H1 (cell line): ENCODE measurements at regions not wholly inside any gene's neighbourhood (a gene's known extent, or its start where the extent isn't known, plus 50 kb on each side); places are given as distances from the start of the nearest gene placed in this dataset.

ENCODE experiments used
- CTCF ChIA-PET: fragments of 300-600 bp; sonication (Branson Sonifier 250); formaldehyde crosslinking; loops from one replicate; lab custom pipeline; 2021; ENCODE audit not compliant: partially characterized antibody; lab: Charles Lee
- POLR2A ChIA-PET: fragments of 300-600 bp; sonication (Branson Sonifier 250); formaldehyde crosslinking; loops from one replicate; lab custom pipeline; 2021; ENCODE audit warnings: inconsistent platforms; ENCODE audit not compliant: partially characterized antibody; lab: Charles Lee
- DNase-seq, 2 experiments: peaks; one replicate each; pipeline versions ENCODE4 v3.0.0 to v3.0.0-alpha.2; 2010 to 2022; ENCODE audit warnings: low spot score in 2 of 2, low read depth in 1 of 2, mixed read lengths in 1 of 2
- FAIRE-seq: peaks from 2 replicates; lab custom pipeline; 2011; peaks lifted over from hg19 to GRCh38; lab: Jason Lieb, UNC
- H2AFZ ChIP-seq: 2 replicates; pipeline ENCODE4 v1.8.1; 2012; ENCODE audit warnings: low read length, inconsistent platforms
- H2AK5ac ChIP-seq: 2 replicates; pipeline ENCODE4 v1.6.1; 2013; ENCODE audit warnings: low read depth, low read length
- H2BK120ac ChIP-seq: replicated peaks from 2 replicates; pipeline ENCODE3; 2013; ENCODE audit warnings: low read depth, low read length, inconsistent platforms
- H2BK12ac ChIP-seq: 2 replicates; pipeline ENCODE4 v1.6.1; 2013; ENCODE audit warnings: low read depth, low read length
- H2BK15ac ChIP-seq: 2 replicates; pipeline ENCODE4 v1.6.1; 2013; ENCODE audit warnings: low read length
- H2BK20ac ChIP-seq: 2 replicates; pipeline ENCODE4 v1.6.1; 2013; ENCODE audit warnings: low read length
- H2BK5ac ChIP-seq: 2 replicates; pipeline ENCODE4 v1.6.1; 2013; ENCODE audit warnings: low read depth, low read length
- H3K14ac ChIP-seq: 2 replicates; pipeline ENCODE4 v1.6.1; 2013; ENCODE audit warnings: inconsistent platforms; ENCODE audit not compliant: insufficient read length
- H3K18ac ChIP-seq: 2 replicates; pipeline ENCODE4 v1.6.1; 2013; ENCODE audit warnings: low read length; ENCODE audit errors: extremely low read depth
- H3K23ac ChIP-seq: 2 replicates; pipeline ENCODE4 v1.6.1; 2013; ENCODE audit warnings: inconsistent platforms; ENCODE audit not compliant: insufficient read length
- H3K23me2 ChIP-seq: 2 replicates; pipeline ENCODE4 v1.6.1; 2013; ENCODE audit warnings: low read depth, low read length
- H3K27ac ChIP-seq: 2 replicates; pipeline ENCODE4 v1.6.1; 2011; ENCODE audit warnings: low read depth, low read length, inconsistent platforms
- H3K27me3 ChIP-seq, 4 experiments: replicated peaks in 1 of 4; 1 replicate in 1 of 4; 2 replicates in 3 of 4; pipeline versions ENCODE4 v1.6.1 to v1.8.1; 2011 to 2013; ENCODE audit warnings: low read length in 3 of 4, mild to moderate bottlenecking in 3 of 4, inconsistent platforms in 2 of 4, mixed read lengths in 2 of 4, moderate library complexity in 1 of 4; ENCODE audit not compliant: control insufficient read depth in 3 of 4, insufficient read depth in 3 of 4; ENCODE audit errors: extremely low read depth in 1 of 4
- H3K36me3 ChIP-seq, 4 experiments: 2 replicates each; pipeline versions ENCODE4 v1.6.1 to v1.8.1; 2011 to 2013; ENCODE audit warnings: mild to moderate bottlenecking in 4 of 4, low read length in 3 of 4, moderate library complexity in 2 of 4, control low read depth in 1 of 4, inconsistent platforms in 1 of 4; ENCODE audit not compliant: insufficient read depth in 4 of 4, control insufficient read depth in 2 of 4
- H3K4ac ChIP-seq: replicated peaks from 2 replicates; pipeline ENCODE3; 2013; ENCODE audit warnings: low read length, low read depth, mixed read lengths, inconsistent platforms; ENCODE audit not compliant: insufficient read length
- H3K4me1 ChIP-seq, 4 experiments: replicated peaks in 1 of 4; 1 replicate in 1 of 4; 2 replicates in 3 of 4; pipeline versions ENCODE4 v1.6.1 to v1.8.1; 2011 to 2013; ENCODE audit warnings: low read length in 3 of 4, inconsistent platforms in 2 of 4, mixed read lengths in 1 of 4; ENCODE audit not compliant: insufficient read depth in 4 of 4, control insufficient read depth in 3 of 4
- H3K4me2 ChIP-seq, 2 experiments: 2 replicates each; pipeline versions ENCODE4 v1.6.1 to v1.8.1; 2011 to 2013; ENCODE audit warnings: low read depth in 2 of 2, low read length in 2 of 2, control low read depth in 1 of 2, inconsistent platforms in 1 of 2, mild to moderate bottlenecking in 1 of 2; ENCODE audit not compliant: insufficient read depth in 1 of 2
- H3K4me3 ChIP-seq, 4 experiments: fragments of 200-600, 300-600 bp in 1 of 4; sonication (generic), shearing (Covaris generic), sonication (Bioruptor Twin) in 1 of 4; 2 replicates each; pipeline versions ENCODE4 v1.5.1 to v1.8.1; 2011 to 2016; ENCODE audit warnings: low read length in 4 of 4, low read depth in 3 of 4, control low read depth in 2 of 4, inconsistent platforms in 2 of 4, mild to moderate bottlenecking in 2 of 4, mixed read lengths in 1 of 4, moderate library complexity in 1 of 4; ENCODE audit not compliant: insufficient read depth in 2 of 4; ENCODE audit errors: extremely low read depth in 1 of 4
- H3K56ac ChIP-seq: replicated peaks from 2 replicates; pipeline ENCODE3; 2013; ENCODE audit warnings: low read depth, mild to moderate bottlenecking, mixed read lengths, low read length, inconsistent platforms; ENCODE audit not compliant: insufficient read length
- H3K79me1 ChIP-seq: 2 replicates; pipeline ENCODE4 v1.6.1; 2013; ENCODE audit warnings: low read depth, low read length, control low read depth
- H3K79me2 ChIP-seq, 2 experiments: 2 replicates each; pipeline versions ENCODE4 v1.6.1 to v1.8.1; 2012 to 2013; ENCODE audit warnings: low read length in 2 of 2, mild to moderate bottlenecking in 2 of 2, inconsistent platforms in 1 of 2; ENCODE audit not compliant: insufficient read depth in 2 of 2, control insufficient read depth in 1 of 2
- H3K9ac ChIP-seq, 4 experiments: replicated peaks in 1 of 4; 1 replicate in 1 of 4; 2 replicates in 3 of 4; pipeline versions ENCODE4 v1.6.1 to v1.8.1; 2011 to 2013; ENCODE audit warnings: low read depth in 3 of 4, low read length in 3 of 4, control low read depth in 2 of 4, mild to moderate bottlenecking in 2 of 4, moderate library complexity in 2 of 4, inconsistent platforms in 1 of 4; ENCODE audit errors: extremely low read depth in 1 of 4
- H3K9me3 ChIP-seq, 2 experiments: 2 replicates each; pipeline versions ENCODE4 v1.6.1 to v1.8.1; 2012 to 2013; ENCODE audit warnings: mild to moderate bottlenecking in 2 of 2, moderate library complexity in 2 of 2, control low read depth in 1 of 2, inconsistent platforms in 1 of 2, low read depth in 1 of 2, low read length in 1 of 2, mixed read lengths in 1 of 2; ENCODE audit not compliant: insufficient read depth in 2 of 2
- H4K20me1 ChIP-seq, 2 experiments: replicated peaks in 1 of 2; 2 replicates each; pipeline versions ENCODE3 to v1.8.1; 2011 to 2013; ENCODE audit warnings: inconsistent platforms in 2 of 2, low read length in 2 of 2, mild to moderate bottlenecking in 1 of 2; ENCODE audit not compliant: insufficient read depth in 2 of 2, control insufficient read depth in 1 of 2
- H4K5ac ChIP-seq: 2 replicates; pipeline ENCODE4 v1.6.1; 2013; ENCODE audit warnings: low read length, low read depth, mixed read lengths, inconsistent platforms; ENCODE audit not compliant: insufficient read length
- H4K8ac ChIP-seq: 2 replicates; pipeline ENCODE4 v1.8.0; 2013; ENCODE audit warnings: mild to moderate bottlenecking, moderate library complexity, low read length, inconsistent platforms; ENCODE audit not compliant: insufficient read depth; ENCODE audit errors: extremely low read depth
- H4K91ac ChIP-seq: replicated peaks from 2 replicates; pipeline ENCODE3; 2013; ENCODE audit warnings: low read length, mixed read lengths, inconsistent platforms; ENCODE audit not compliant: insufficient read length
- ATF2 ChIP-seq: IDR thresholded peaks from 2 replicates; pipeline ENCODE4 v1.6.1; 2012; ENCODE audit warnings: low read length, inconsistent platforms
- CHD1 ChIP-seq: IDR thresholded peaks from 2 replicates; pipeline ENCODE4 v1.6.1; 2012; ENCODE audit warnings: low read depth, low read length, improper control_type of control experiment
- CREB1 ChIP-seq: IDR thresholded peaks from 2 replicates; pipeline ENCODE4 v1.6.1; 2012; ENCODE audit warnings: inconsistent platforms
- SUZ12 ChIP-seq: fragments of 200-600 bp; sonication (generic); IDR thresholded peaks from 2 replicates; pipeline ENCODE4 v1.6.1; 2012; ENCODE audit warnings: mild to moderate bottlenecking, inconsistent platforms, low read length, moderate library complexity, mixed read lengths
- YY1 ChIP-seq: IDR thresholded peaks from 2 replicates; pipeline ENCODE4 v1.6.1; 2011; ENCODE audit warnings: low read depth, mild to moderate bottlenecking, low read length
- WGBS, 2 experiments: shearing (Covaris generic) in 1 of 2; methylation state at CpG; one replicate each; pipeline versions ENCODE4 v1.1.6 to v1.1.7; 2013 to 2015; ENCODE audit warnings: low lambda C conversion rate in 2 of 2, mixed read lengths in 2 of 2, inconsistent platforms in 1 of 2, low coverage in 1 of 2, missing lambda C conversion rate in 1 of 2; ENCODE audit not compliant: insufficient replicate concordance in 2 of 2, insufficient coverage in 1 of 2, insufficient read length in 1 of 2; ENCODE audit errors: extremely low coverage in 1 of 2, missing lambda C conversion rate in 1 of 2; 5-methylcytosine and 5-hydroxymethylcytosine counted together

GRCh38 chr12:45553204-45553603, 176.3 kb upstream of the ARID2 start:
- H2BK120ac ChIP-seq, result no peak overlapping the region
- H2BK12ac ChIP-seq, result no peak overlapping the region
- H3K27ac ChIP-seq, result no peak overlapping the region
- no peak overlapping the region for H3K14ac ChIP-seq
- H3K4me2 ChIP-seq, result no peak overlapping the region
- no peak overlapping the region for H3K9ac ChIP-seq
- no peak overlapping the region for H3K4ac ChIP-seq
- no peaks in the 10 kb centered on the region for H4K20me1 ChIP-seq
- WGBS, 2 experiments, result 91% methylated on average over 3 of the region's 3 CpGs; no CpG with 5 or more reads in 1 of the 2 experiments
- H3K18ac ChIP-seq, result no peak overlapping the region
- H3K27me3 ChIP-seq, result no peaks in the 10 kb centered on the region
- H2BK15ac ChIP-seq, result no peak overlapping the region
- POLR2A ChIA-PET, result interaction anchor here (1.5 kb wide), 1 partner anchor 175 kb away, joined by 3 read pairs; no protein-coding TSS in a partner anchor
- no peaks in the 10 kb centered on the region for H3K79me1 ChIP-seq
- no peak overlapping the region for H4K8ac ChIP-seq
- H3K56ac ChIP-seq, result no peak overlapping the region
- no peak overlapping the region for H2BK5ac ChIP-seq
- H3K23me2 ChIP-seq, result no peaks in the 10 kb centered on the region
- no peaks in the 10 kb centered on the region for H3K79me2 ChIP-seq
- no peak overlapping the region for H4K5ac ChIP-seq
- H3K36me3 ChIP-seq, result no peaks in the 10 kb centered on the region
- no peak overlapping the region for H4K91ac ChIP-seq
- no peak overlapping the region for H2BK20ac ChIP-seq
- H3K4me3 ChIP-seq, result no peak overlapping the region
- CTCF ChIA-PET, result interaction anchor here (3.4 kb wide), 1 partner anchor 9 kb away, joined by 15 read pairs; no protein-coding TSS in a partner anchor
- FAIRE-seq (no peak), DNase-seq (no peak)
- H3K9me3 ChIP-seq, result no peaks in the 10 kb centered on the region
- no peak overlapping the region for H2AFZ ChIP-seq
- H2AK5ac ChIP-seq, result no peak overlapping the region
- no peaks in the 10 kb centered on the region for H3K4me1 ChIP-seq
- H3K23ac ChIP-seq, result no peak overlapping the region
- TF ChIP-seq ATF2, result no peak
- no peak for TF ChIP-seq YY1
- TF ChIP-seq CHD1, result no peak
- no peak for TF ChIP-seq CREB1
- no peak for TF ChIP-seq SUZ12
